Esophagus mucosa (tissue), 1 donor: ENCODE measurements at regions not wholly inside any gene's neighbourhood (a gene's known extent, or its start where the extent isn't known, plus 50 kb on each side); places are given as distances from the start of the nearest gene placed in this dataset.

Experiments
- ATAC-seq: fragments of 200-7000 bp; cut with Tn5 transposase; one replicate; pipeline ENCODE4 v1.9.1; 2020
- donor health status: DM: yes; HTN: yes; CAD: no.

DNA sequence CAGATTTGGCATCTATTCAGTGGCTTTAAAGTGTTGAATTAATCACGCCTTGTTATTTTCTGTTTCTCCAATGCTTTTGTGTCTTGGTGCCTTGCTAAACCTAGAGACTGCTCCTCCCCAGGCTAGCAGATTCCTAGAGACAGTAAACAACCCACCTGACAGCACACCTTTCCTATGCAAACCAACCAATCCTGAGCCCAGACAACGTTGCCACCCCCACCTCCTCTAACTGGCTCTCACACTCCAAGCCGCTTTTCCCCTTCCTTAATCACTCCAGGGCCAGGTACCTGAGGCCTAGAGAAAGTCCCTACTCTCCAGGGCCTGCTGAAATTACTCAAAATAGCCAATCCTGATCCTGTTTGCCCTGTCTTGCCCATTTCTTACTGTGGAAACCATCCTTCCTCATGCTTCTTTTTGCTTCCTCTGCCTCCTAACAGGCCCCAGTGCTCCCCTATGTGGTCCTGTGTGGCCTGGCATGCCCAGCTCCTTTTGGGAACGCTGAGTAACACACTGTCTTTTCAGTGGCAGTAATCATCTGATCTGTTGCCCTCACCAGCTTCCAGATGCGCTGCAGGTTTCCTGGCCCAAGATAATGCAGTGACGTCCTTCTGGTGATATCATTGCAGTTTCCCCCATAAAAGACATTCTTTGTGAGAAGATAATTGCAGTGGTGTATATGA, 53.4 kb downstream of the GAS1 start:
- ATAC-seq = no peak

DNA sequence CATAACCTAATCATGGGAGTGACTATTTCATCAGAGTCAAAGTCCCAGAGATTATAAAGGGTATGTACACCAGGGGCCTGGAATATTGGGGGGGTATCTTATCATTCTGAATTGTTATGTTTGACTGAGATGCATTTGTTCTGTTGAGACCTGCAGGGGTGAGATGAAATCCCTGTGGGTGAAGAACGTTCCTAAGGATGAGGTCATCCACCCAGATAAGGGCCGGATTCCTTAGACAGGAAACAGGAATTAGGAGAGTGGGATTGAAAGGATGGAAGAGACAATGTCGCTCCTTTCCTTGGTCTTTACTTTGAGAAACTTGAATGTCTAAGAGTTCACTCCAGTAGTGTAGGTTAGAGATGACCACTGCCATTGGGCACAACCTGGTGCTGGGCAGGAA, 54.7 kb downstream of the GAS1 start:
- ATAC-seq = no peak

DNA sequence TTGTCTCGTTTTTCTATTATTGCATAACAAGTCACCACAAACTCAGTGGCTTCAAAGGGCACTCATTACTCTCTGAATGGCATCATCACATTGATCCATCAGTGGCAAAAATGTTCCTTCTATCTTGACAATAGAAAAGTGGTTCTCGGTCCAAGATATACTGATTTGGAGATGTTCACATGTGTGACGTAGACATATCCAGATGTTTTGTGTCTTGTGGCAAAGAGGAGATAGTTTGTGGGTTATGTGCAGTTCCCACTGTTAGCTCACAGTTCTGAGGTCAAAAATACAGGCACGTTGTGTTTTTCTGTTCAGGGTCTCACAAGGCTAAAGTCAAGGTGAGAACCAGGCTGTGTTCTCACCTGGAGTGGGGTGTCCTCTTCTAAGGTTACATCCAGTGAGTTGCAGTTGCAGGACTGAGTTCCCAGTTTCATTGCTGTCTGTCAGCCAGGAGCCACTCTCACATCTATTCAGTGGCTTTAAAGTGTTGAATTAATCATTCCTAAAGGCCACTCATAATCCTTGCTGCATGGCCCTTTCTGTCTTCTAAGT, 55.3 kb downstream of the GAS1 start:
- ATAC-seq = no peak

DNA sequence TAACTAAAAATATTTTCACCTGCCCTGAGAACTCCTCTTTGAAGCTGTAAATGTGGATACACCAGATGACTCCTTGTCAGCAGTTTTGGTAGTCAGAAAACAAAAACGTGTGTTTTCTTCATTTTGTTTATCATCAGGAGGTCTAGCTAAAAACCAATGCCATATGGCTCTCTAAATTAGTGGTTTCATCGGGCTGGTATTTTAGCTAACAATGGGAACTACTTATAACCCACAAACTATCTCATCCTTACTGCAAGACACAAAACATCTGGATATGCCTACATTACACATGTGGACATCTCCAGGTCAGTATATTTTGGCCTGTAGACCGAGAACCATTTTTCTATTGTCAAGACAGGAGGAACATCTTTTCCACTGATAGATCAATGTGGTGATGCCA, 56.2 kb downstream of the GAS1 start:
- ATAC-seq = no peak

DNA sequence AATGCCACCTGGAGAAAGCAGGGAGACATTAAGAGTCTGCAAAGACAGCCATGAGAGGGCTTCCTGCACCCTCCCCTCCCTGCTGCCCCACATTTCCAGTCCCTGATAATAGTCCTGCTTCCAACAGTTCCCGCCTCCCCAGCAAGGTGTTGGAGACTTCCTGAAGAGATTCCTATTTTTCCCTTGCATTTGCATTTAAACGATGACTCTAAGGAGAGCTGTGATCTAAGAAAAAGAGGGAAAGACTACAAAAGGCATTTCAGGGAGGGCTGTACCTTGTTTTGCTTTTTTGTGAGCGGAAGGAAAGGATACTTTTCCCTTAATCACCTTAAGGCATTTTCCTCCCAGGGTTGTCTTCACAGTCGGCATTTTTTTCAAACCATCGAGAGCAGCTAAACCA, 62.1 kb downstream of the GAS1 start:
- ATAC-seq = no peak

DNA sequence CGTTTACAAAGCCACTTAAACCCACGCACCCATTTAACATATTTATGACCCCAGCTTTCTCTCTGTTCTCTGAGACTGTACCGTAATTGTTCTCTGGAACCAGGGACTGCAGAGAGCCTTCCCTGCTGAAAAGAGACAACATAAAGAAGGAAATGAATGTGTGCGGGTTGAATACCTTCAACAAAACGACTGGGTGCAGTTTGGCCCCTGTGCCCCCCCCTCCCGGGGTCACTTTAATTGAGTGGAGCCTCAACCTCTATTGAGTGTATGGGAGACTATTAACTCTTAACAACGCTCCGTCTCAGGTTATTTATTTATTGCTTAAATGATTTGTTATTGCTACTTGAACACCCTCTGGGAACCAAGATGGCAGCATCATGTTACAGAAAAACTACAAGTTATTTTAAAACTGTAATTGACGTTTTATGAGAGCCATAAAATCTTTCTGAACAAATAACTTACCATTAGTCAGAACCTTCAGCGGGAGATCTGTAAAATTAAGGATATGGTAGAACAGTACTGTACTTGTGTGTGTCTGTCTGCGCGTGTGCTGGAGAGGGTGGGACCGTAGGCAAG, 70.6 kb downstream of the GAS1 start:
- no peak for ATAC-seq

DNA sequence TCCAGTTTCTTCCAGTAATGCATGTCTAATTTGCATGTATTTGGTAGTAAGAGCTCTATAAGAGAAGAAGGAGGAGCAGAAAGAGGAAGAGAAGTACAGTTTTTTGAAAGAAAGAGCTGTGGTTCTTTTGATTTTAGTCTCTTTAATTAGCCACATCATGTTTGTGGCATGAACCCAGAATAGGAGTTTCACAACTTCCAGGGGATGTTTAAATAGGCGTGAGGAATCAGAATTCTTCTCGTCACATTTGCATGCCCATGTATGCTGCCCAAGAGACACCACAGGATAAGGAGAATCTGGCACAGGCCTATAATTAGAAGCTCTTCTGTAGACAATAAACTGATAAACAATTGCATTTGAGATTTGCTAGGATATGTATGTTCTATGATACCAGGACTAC, 78.7 kb downstream of the GAS1 start:
- ATAC-seq = no peak

DNA sequence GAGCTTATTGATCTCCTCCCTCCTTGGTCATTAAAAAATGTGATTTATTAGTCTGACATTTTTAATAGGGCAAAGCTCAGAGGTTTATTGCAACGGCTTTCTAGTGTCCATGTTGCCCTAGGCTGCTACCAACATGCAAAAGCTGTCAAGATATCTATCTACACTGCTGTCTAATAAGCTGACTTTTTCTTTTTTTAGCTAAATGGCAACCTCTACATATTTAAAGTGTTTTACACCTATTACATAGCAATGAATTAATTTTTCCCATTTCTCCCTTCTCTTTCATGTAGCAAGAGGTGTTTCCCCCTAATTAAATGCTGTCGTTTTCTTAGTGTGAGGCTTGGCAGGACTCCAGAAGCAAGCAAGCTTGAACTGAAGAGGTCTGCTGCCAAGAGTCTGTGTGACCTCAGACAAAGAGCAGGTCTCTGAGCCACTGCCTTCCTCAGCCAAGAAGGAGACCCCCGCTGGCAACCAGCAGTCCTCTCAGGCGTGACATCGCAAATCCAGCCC, 79.4 kb downstream of the GAS1 start:
- no peak for ATAC-seq

DNA sequence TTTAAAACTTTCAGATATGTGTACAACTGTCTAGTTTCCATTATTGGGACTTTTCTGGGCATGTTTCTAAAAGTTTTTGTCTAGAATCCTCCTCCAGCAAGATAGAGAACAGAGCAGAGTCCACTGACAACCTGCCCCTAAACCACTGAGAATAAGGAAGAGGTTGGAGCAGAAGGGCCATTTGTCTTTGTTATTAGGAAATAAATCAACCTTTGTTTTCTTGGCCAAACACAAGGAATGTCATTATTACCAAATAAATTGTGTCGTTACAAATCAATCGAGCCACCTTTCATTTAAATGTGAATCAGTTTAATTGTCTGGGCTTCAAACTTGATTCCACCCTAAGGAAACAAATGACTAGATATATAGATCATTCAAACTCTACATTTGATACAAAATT, 81.4 kb downstream of the GAS1 start:
- no peak for ATAC-seq

DNA sequence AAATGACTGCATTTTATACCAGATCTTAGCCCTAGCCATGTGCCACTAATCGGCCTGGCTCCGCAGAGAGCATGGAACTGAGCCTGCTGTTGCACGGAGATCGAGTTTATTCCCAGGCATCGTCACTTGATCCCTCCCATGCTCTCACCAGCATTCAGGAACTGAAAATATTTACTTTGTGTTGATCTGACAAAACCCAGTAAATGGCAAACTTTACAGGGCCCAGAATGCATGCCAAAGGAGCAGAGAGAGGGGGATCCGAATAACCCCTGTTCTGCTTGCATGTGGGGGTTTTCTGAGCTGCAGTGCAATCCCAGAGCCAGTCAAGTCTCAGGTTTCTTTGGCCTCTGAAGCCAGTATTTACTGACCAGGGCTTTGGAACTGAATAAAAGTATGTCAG, 87.3 kb downstream of the GAS1 start:
- ATAC-seq = no peak

DNA sequence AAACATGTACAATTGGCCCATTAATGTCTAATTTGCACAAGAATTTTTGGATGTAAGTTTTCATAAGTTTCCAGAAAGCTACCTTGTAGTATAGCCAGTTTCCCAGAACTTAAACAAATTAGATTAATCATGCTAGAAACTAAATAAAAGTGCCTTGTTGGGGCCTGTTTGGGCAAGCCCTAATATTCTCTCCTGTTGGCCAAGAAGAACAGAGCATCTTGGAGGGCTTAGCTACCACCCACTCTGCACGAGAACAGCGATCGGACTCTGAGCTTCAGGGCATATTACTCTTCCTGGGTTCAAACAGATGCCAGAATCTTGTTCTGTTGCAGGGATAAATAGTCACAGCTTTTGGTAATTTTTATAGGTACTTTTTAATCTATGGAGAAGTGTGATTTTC, 88.2 kb downstream of the GAS1 start:
- peak; percentile 29 for ATAC-seq

DNA sequence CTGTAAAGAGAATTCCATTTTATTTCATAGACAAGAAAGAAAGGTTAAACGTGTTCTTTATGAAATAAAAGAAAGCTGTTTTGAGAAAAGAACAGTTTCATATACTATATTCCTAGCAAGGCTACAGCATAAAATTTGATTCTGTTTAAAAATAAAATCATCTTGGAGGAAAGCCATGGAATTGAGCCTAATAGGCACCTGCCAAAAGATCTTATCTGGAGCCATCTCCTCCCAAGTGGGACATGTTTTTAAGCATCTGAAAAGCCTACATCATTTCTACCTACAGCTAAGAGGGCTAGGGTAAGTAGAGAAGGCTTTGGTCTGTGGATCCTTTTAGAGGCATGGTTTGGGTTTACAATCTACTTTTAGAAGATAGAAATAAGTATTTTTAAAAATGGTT, 89.3 kb downstream of the GAS1 start:
- ATAC-seq = no peak

DNA sequence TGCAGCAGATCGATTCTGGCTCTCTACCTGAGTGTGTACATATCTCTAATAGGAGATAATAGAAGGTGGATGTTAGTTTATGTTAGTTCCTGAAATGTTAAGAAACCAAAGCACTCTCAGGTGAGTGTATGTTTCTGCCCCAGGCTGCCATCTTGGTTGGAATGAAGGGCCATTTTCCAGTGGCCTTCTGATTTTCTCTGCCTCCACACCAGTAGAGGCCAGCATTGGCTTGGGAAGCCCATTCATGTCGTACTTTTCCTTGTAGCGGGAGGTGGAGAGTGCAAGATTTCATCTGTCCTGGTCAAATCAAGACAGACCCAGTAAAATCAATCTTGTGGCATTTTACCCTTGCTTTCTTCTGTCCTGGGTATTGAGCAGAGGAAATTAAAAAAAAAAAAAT, 91.0 kb downstream of the GAS1 start:
- no peak for ATAC-seq

DNA sequence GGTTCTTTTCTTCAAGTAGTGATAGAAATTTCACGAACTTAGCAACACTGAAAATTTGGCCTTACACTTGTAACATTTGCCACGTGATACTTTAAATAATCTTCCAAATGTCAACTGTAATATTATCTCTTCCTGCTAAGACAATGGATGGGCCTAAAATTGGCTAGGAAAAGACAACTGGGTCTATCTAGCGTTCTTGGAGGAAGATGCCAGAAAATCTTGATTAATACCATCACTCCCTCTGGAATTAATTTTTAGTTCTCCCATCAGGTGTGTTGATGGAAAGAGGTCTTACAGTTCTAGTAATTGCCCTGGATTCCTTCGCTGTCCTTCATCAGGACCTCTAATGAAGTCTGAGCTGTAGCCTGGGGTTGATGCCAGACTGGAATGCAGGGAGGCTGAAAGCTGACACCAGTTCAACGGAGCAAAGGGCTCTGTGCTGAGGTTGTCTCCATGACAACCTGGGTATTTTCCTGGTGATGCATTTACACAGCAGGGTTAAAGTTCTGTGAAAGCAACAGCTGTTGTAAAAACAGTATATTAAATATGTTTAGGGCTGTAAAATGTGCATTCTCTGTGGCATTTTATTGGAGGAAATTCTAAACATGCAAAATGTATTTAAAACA, 92.3 kb downstream of the GAS1 start:
- no peak for ATAC-seq

DNA sequence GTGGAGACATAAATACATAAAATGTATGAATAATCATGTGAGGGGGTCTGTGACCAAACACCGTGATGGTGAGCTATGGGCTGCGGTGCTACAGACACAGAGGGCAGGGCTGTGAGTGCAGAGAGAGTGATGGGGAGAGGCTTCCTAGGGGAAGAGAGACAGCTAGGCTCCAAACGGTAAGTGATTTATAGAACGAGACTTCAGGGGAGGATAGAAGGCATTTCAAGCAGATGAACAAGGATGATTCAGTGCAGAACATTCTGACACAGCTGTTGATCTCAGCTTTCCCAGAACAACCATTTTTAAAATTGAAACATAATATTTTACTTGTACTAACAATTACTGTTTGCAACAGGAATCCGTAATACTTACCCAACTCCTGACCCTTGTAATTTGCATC, 100.7 kb downstream of the GAS1 start:
- ATAC-seq = no peak

DNA sequence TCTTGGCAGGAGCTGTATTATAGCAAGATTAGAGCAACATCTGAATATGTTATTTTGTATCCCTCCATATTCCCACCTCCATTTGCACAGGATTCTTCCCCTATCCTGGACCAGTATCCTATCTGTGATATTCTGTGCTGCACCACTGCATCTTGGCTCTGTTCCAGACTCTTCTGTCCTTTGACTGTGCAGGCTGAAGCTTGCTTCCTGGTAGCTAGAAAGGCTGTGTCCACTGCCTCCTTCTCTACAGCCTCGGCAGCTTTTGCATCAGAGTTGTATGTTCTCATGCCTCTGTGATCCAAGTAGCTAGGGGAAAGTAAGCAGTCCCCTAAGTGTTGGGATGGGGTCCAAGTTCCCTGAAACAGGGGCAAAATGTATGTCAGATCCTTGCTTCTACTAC, 104.1 kb downstream of the GAS1 start:
- no peak for ATAC-seq

DNA sequence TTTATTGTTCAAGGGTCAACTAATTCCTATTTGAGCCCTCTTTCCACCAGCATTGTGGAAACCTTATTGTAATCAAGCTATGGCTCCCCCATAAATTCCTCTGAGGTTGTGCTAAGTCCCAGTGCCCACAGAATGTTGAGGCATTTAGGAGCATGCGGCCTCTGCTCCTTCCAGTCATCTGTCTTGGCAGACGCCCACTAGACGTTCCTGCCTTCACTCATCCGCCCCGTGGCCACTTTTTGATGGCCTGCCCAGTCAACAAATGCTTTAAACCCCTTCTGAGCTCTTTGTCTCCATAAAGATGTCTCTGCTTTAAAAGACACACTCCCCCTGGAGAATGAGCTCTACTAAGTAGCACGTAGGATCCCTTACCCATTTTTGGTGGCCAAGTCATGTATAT, 104.7 kb downstream of the GAS1 start:
- ATAC-seq = no peak

DNA sequence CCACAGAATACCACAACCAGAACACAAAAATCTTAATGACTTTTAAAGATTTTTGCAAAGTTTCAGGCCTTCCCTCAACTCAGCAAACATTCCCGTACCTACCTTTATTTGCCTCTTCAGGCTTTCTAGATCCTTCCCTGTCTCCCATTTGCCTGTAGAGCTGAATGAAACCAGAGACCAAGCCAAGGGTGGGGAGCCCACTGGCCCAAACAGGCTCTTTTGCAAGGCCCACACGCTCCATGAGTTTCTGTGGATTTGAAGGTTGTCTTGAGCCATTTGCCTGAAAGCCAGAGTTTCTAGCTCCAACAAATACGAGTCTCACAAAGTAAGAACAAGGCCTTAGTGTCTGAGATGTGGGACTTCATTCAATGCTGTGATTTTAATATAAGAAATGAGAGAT, 107.8 kb downstream of the GAS1 start:
- no peak for ATAC-seq

DNA sequence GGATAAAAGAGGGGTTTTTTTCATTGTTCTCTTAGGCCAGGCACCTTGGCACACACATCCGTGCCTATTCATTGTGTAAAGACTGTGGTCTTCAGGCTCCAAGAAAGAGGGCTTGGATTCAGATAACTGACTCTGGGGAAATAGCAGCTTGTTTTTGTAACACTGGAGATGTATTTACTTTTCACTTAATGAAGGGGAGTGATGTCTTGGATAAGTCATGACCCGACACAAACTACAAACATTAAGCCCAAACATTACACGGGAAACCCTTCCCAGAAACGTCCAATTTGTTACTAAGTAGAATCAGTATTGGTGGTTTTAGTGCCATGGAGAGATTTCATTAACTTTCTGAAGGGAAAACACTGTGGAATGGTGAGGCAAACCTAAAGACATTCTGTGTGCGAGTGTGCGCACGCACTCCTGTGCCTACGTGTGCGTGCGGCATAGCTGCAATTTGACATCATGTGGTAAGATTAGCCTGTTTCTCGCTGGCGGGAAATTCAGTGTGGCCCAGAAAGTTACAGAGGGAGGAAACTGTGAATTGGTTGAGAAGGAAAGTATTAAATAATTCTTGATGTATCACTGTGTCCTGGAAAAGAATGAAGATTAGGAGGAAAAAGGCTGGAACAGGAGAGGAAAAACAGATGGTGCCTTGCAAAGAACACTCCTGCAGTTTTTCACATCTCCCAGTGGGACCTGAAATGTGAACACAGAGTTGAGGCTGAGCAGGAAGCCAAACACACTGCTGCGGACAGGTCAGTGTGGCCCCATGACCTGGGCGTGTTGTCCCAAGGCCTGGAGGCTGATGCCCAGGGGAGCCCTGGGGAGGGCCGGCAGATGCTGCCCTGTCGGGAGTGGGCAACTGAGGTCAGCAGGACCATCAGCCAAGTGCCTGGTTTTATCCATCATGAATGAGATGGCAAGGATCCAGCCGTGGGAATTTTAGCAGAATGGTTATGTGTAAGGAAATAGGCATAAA, 108.5 kb downstream of the GAS1 start:
- no peak for ATAC-seq

DNA sequence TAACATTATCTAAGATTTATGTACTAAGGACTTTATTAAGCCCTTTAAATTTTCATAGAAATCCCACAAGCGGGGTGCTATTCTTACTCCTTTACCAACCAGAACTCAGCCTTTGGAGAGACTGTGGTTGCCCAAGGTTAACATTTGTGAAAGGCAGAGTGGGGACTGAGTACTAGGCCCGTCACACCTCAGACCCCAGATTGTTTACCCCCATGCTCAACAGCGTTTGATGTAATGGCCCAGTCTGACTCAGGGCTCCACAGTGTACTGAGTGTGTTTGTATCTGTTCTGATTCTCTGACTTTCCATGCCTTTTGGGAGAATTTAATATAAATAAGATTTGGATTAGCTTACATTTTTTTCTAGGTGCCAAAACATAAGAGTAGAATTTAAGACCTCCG, 110.0 kb downstream of the GAS1 start:
- no peak for ATAC-seq

DNA sequence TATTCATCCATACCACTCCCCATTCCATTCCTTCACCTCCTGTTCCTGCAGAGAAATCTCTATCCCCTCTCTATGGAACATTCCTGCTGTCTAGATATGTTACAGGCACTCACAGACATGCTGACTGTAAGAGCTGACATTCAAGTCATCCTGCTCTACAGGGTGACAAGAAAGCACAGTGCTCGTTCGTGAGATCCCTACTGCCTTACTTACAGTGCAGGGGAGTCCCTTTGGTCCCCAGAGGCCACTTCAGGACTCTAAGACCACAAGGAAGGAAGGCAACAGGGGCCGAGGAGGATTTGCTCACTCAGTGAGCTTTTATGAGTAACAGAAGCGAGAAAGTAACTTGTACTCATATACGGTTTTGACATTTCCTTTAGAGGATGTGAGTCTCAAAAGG, 110.5 kb downstream of the GAS1 start:
- no peak for ATAC-seq

DNA sequence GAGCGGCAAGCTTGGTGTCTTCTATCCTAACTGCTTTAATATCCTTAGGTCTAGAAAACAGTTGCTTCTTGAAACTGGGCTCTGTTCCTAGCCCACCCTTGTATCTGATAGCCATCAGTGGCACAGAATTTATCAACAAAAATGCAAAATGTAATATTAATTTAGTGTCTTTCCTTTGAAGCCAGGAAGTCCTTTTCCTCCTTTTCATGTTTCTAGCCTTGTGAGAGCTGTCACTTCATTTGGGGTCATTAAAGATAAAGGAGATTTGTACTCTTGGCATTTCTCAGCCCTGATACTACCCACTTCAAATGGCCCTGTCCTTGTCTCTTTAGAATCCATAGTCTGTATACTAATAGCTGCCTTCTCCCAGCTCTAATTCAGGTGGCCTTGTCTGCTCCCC, 111.0 kb downstream of the GAS1 start:
- no peak for ATAC-seq

DNA sequence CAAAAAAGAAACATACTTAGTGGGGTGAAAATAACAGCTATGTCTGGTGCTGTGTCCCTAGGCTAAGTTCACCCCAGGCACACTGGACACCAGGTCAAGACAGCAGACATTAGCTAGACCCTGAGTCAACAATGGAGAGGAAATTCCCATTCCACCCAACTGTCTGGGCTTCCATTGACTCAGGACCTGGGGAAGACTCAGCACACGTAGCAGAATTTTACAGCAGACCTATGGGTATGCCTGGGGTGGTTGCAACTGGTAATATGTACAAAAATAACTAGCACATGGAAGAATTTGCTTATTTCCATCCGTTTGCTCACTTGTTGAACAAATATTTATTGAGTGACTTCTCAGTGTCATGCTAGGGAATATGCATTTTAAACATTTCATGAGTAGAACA, 117.0 kb downstream of the GAS1 start:
- ATAC-seq = no peak
